Calu3 (cell line): ENCODE measurements at regions not wholly inside any gene's neighbourhood (a gene's known extent, or its start where the extent isn't known, plus 50 kb on each side); places are given as distances from the start of the nearest gene placed in this dataset.

ENCODE experiments used
- BruUV-seq: library from RNA; stranded (reverse); fragments of 400-500 nt; replicated peaks from 2 replicates; lab custom pipeline; 2021; lab: Mats Ljungman, UMichigan
- CTCF ChIA-PET: fragments of 300-600 bp; sonication (Branson Sonifier 250); formaldehyde crosslinking; loops from one replicate; lab custom pipeline; 2022; ENCODE audit warnings: antibody characterized with exemption; lab: Charles Lee
- DNase-seq: peaks from one replicate; pipeline ENCODE4 v3.0.0; 2022
- H3K27ac Mint-ChIP-seq: one replicate; pipeline ENCODE4 v1.8.0; 2022; ENCODE audit warnings: mixed read lengths; ENCODE audit not compliant: unreplicated experiment
- H3K27me3 Mint-ChIP-seq: one replicate; pipeline ENCODE4 v1.8.0; 2022; ENCODE audit warnings: mixed read lengths; ENCODE audit not compliant: unreplicated experiment
- H3K36me3 Mint-ChIP-seq: one replicate; pipeline ENCODE4 v1.8.0; 2022; ENCODE audit warnings: mild to moderate bottlenecking, moderate library complexity, mixed read lengths; ENCODE audit not compliant: insufficient read depth, unreplicated experiment
- H3K4me1 Mint-ChIP-seq: one replicate; pipeline ENCODE4 v1.8.0; 2022; ENCODE audit warnings: mild to moderate bottlenecking, low read depth, mixed read lengths; ENCODE audit not compliant: unreplicated experiment
- H3K4me3 Mint-ChIP-seq: one replicate; pipeline ENCODE4 v1.8.0; 2022; ENCODE audit warnings: mild to moderate bottlenecking, low read depth, moderate library complexity, mixed read lengths; ENCODE audit not compliant: unreplicated experiment
- H3K9me3 Mint-ChIP-seq: one replicate; pipeline ENCODE4 v1.8.0; 2022; ENCODE audit warnings: low read depth, mixed read lengths; ENCODE audit not compliant: unreplicated experiment
- intact Hi-C: fragments of 100-400 bp; cut with micrococcal nuclease; formaldehyde crosslinking; loops from one replicate; pipeline ENCODE4 v1.10.0; 2022; ENCODE audit not compliant: unreplicated experiment
- TF ChIP-seq, protein P1 (sequence below): fragments of 200-600 bp; IDR thresholded peaks from one replicate; pipeline ENCODE4 v1.8.0; 2022; ENCODE audit warnings: antibody characterized with exemption; ENCODE audit not compliant: unreplicated experiment

GRCh38 chr12:78305808-78306207, 475.1 kb downstream of the NAV3 start:
- TF ChIP-seq, protein P1, sequence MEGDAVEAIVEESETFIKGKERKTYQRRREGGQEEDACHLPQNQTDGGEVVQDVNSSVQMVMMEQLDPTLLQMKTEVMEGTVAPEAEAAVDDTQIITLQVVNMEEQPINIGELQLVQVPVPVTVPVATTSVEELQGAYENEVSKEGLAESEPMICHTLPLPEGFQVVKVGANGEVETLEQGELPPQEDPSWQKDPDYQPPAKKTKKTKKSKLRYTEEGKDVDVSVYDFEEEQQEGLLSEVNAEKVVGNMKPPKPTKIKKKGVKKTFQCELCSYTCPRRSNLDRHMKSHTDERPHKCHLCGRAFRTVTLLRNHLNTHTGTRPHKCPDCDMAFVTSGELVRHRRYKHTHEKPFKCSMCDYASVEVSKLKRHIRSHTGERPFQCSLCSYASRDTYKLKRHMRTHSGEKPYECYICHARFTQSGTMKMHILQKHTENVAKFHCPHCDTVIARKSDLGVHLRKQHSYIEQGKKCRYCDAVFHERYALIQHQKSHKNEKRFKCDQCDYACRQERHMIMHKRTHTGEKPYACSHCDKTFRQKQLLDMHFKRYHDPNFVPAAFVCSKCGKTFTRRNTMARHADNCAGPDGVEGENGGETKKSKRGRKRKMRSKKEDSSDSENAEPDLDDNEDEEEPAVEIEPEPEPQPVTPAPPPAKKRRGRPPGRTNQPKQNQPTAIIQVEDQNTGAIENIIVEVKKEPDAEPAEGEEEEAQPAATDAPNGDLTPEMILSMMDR = no peak
- no peak for DNase-seq
- H3K4me1 Mint-ChIP-seq = no peaks in the 10 kb centered on the region
- peaks cover 3% of the 10 kb centered on the region for H3K9me3 Mint-ChIP-seq
- H3K36me3 Mint-ChIP-seq = no peaks in the 10 kb centered on the region
- no peak overlapping the region for H3K27ac Mint-ChIP-seq
- CTCF ChIA-PET = no interaction called here
- no TSS peak for BruUV-seq
- intact Hi-C loops = no loop called here
- no peak overlapping the region for H3K4me3 Mint-ChIP-seq
- no peaks in the 10 kb centered on the region for H3K27me3 Mint-ChIP-seq

- intact Hi-C loops = no loop called here
- TF ChIP-seq, protein P1 = no peak
- Mint-ChIP-seq H3K9me3 (peaks cover 3% of the 10 kb centered on the region), H3K27me3 (no peaks in the 10 kb centered on the region), H3K4me1 (no peaks in the 10 kb centered on the region), H3K4me3 (no peak overlapping the region), H3K36me3 (no peaks in the 10 kb centered on the region), H3K27ac (no peak overlapping the region)
- CTCF ChIA-PET = no interaction called here
- no peak for DNase-seq
- BruUV-seq = no TSS peak
These were observed 475.5 kb downstream of the NAV3 start for GRCh38 chr12:78306236-78306635.

DNA sequence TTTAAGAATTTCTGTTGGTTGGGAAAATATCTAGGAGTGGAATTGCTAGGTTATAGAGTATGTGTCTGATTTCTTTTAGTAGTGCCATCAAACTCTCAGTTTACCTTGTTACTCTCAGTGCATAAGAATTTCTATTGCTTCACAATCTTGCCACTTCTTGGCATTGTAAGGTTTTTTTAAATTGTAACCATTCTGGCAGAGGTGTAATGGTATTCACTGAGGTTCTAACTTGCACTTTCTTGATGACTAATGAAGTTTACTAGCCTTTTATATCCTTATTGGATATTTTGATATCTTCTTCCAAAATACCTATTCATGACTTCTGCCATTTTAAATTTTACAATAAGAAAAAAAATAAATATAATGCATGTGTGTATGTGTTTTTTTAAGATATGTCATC, 478.0 kb downstream of the NAV3 start:
- no peaks in the 10 kb centered on the region for H3K27me3 Mint-ChIP-seq

GRCh38 chr12:78315028-78315427, 484.3 kb downstream of the NAV3 start:
- H3K27ac Mint-ChIP-seq = no peak overlapping the region
- H3K27me3 Mint-ChIP-seq = no peaks in the 10 kb centered on the region
- peaks cover 10% of the 10 kb centered on the region for H3K4me1 Mint-ChIP-seq
- H3K4me3 Mint-ChIP-seq = no peak overlapping the region
- peaks cover 3% of the 10 kb centered on the region for H3K9me3 Mint-ChIP-seq
- no TSS peak for BruUV-seq
- intact Hi-C loops = no loop called here
- no peak for DNase-seq
- CTCF ChIA-PET = no interaction called here
- TF ChIP-seq, protein P1 = no peak
- H3K36me3 Mint-ChIP-seq = no peaks in the 10 kb centered on the region

More for the DNA sequence above, 478.0 kb downstream of the NAV3 start:
- Mint-ChIP-seq H3K4me1 (no peaks in the 10 kb centered on the region), H3K9me3 (peaks cover 3% of the 10 kb centered on the region), H3K27ac (no peak overlapping the region), H3K36me3 (no peaks in the 10 kb centered on the region), H3K4me3 (no peak overlapping the region)
- intact Hi-C loops = no loop called here
- no peak for DNase-seq
- BruUV-seq = no TSS peak
- CTCF ChIA-PET = interaction anchor here (0.8 kb wide), 1 partner anchor 40 kb away, joined by 3 read pairs; no protein-coding TSS in a partner anchor
- TF ChIP-seq, protein P1 = no peak
